ENCODE measurements at regions not wholly inside any gene's neighbourhood (a gene's known extent, or its start where the extent isn't known, plus 50 kb on each side); places are given as distances from the start of the nearest gene placed in this dataset.
"Not testable (repeated sequence)": the region's sequence is repeated elsewhere in the genome, so short reads cannot be mapped to it uniquely, and the experiment has no call there.

GRCh38 chr11:11722246-11722645, 100.4 kb upstream of the GALNT18 start:
- no peak overlapping the region for H3K27ac ChIP-seq
- no peak for TF ChIP-seq ZFX (IDR thresholded peaks at IDR 0.05)
- TF ChIP-seq CTCF (conservative IDR thresholded peaks at IDR 0.05) = no peak

GRCh38 chr11:11718511-11718910, 96.7 kb upstream of the GALNT18 start:
- H3K27ac ChIP-seq = no peak overlapping the region

GRCh38 chr11:11717064-11717725, 95.4 kb upstream of the GALNT18 start:
- H3K27ac ChIP-seq = no peak overlapping the region
- no peak for TF ChIP-seq ZFX (IDR thresholded peaks at IDR 0.05)

More at GRCh38 chr11:11718511-11718910, 96.7 kb upstream of the GALNT18 start:
- TF ChIP-seq CTCF (conservative IDR thresholded peaks at IDR 0.05) (no peak), ZFX (IDR thresholded peaks at IDR 0.05) (no peak)

- H3K27ac ChIP-seq = not testable (repeated sequence)
These were observed 93.3 kb upstream of the GALNT18 start for GRCh38 chr11:11715075-11715474.

- no peak overlapping the region for H3K27ac ChIP-seq
- TF ChIP-seq ZFX (IDR thresholded peaks at IDR 0.05) = no peak
- TF ChIP-seq CTCF (conservative IDR thresholded peaks at IDR 0.05) = no peak
These were observed 88.8 kb upstream of the GALNT18 start for GRCh38 chr11:11710556-11710955.

GRCh38 chr11:11709447-11710239, 87.8 kb upstream of the GALNT18 start:
- TF ChIP-seq CTCF (conservative IDR thresholded peaks at IDR 0.05) = no peak
- no peak for TF ChIP-seq ZFX (IDR thresholded peaks at IDR 0.05)
- no peak overlapping the region for H3K27ac ChIP-seq

GRCh38 chr11:11708256-11708655, 86.5 kb upstream of the GALNT18 start:
- TF ChIP-seq CTCF (conservative IDR thresholded peaks at IDR 0.05) (no peak), ZFX (IDR thresholded peaks at IDR 0.05) (no peak)
- no peak overlapping the region for H3K27ac ChIP-seq

- TF ChIP-seq CTCF (conservative IDR thresholded peaks at IDR 0.05) (no peak), ZFX (IDR thresholded peaks at IDR 0.05) (no peak)
- H3K27ac ChIP-seq = no peak overlapping the region
These were observed 84.2 kb upstream of the GALNT18 start for GRCh38 chr11:11706028-11706427.

Measured in C4-2B (cell line).